Thyroid gland (tissue), 4 donors: ENCODE measurements at regions not wholly inside any gene's neighbourhood (a gene's known extent, or its start where the extent isn't known, plus 50 kb on each side); places are given as distances from the start of the nearest gene placed in this dataset.

ENCODE experiments used
- CTCF ChIP-seq, 6 experiments: fragments of 200-600 bp in 3 of 6; fragments of 450-650 bp in 3 of 6; sonication (generic) in 3 of 6; IDR thresholded peaks; one replicate each; pipeline ENCODE4 v1.5.1; 2016 to 2019; ENCODE audit warnings: antibody characterized with exemption in 6 of 6, mild to moderate bottlenecking in 2 of 6, inconsistent platforms in 1 of 6, moderate library complexity in 1 of 6
- POLR2A ChIP-seq, 2 donors: fragments of 450-650 bp; IDR thresholded peaks; one replicate each; pipeline ENCODE4 v1.6.1; 2017; ENCODE audit warnings: antibody characterized with exemption in 2 of 2, mild to moderate bottlenecking in 2 of 2, moderate library complexity in 1 of 2

- TF ChIP-seq POLR2A (IDR thresholded peaks at IDR 0.05) (peak in 1 of 2 donors; percentile 87), CTCF (IDR thresholded peaks at IDR 0.05) (no peak)
Measured at GRCh38 chr6:139990856-139991465, 616.5 kb upstream of the CITED2 start.
